K562 (cell line): ENCODE measurements at regions not wholly inside any gene's neighbourhood (a gene's known extent, or its start where the extent isn't known, plus 50 kb on each side); places are given as distances from the start of the nearest gene placed in this dataset.

Source experiments
- ATAC-seq: fragments of 200-7000 bp; cut with Tn5 transposase; 3 replicates; pipeline ENCODE4 v1.9.1; 2020; ENCODE audit warnings: moderate library complexity
- BruUV-seq: library from RNA; stranded (reverse); fragments of 400-500 nt; replicated peaks from 2 replicates; lab custom pipeline; 2021; lab: Mats Ljungman, UMichigan
- CTCF ChIA-PET: fragments of 300-600 bp; formaldehyde crosslinking; extraction: SDS; loops from one replicate; lab custom pipeline; 2021; ENCODE audit warnings: low intra/inter-chr PET ratio; lab: Yijun Ruan, JAX
- POLR2A ChIA-PET: fragments of 300-600, 350-650 bp; sonication (Branson Sonifier 250); formaldehyde crosslinking; extraction: SDS; loops from one replicate; lab custom pipeline; 2021; ENCODE audit warnings: antibody characterized with exemption, inconsistent platforms; lab: Yijun Ruan, JAX
- DNase-seq, 4 experiments: peaks; one replicate each; pipeline versions ENCODE4 v3.0.0 to v3.0.0-alpha.2; 2011 to 2018; ENCODE audit warnings: low spot score in 3 of 4, mixed read lengths in 3 of 4; ENCODE audit errors: extremely low read depth in 1 of 4
- FAIRE-seq: peaks from 2 replicates; lab custom pipeline; 2011; peaks lifted over from hg19 to GRCh38; lab: Jason Lieb, UNC
- H2AFZ ChIP-seq: 2 replicates; pipeline ENCODE4 v1.6.0; 2011; ENCODE audit warnings: low read depth, low read length, control low read depth, inconsistent platforms
- H3K27ac ChIP-seq: fragments of 200-600 bp; 3 replicates; pipeline ENCODE4 v1.8.0; 2011; ENCODE audit warnings: low read depth, mild to moderate bottlenecking, control low read depth, inconsistent platforms, low read length, moderate library complexity, mixed read lengths; ENCODE audit errors: extremely low read depth
- H3K27me3 ChIP-seq, 2 experiments: fragments of 300-600 bp in 1 of 2; 2 replicates in 1 of 2; 3 replicates in 1 of 2; pipeline versions ENCODE4 v1.6.0 to v1.8.0; 2011; ENCODE audit warnings: inconsistent platforms in 2 of 2, low read length in 2 of 2, mild to moderate bottlenecking in 1 of 2, mixed read lengths in 1 of 2, moderate library complexity in 1 of 2; ENCODE audit not compliant: control insufficient read depth in 2 of 2, insufficient read depth in 2 of 2
- H3K36me3 ChIP-seq: fragments of 300-600 bp; 3 replicates; pipeline ENCODE4 v1.8.0; 2011; ENCODE audit warnings: mild to moderate bottlenecking, low read length, inconsistent platforms; ENCODE audit not compliant: control insufficient read depth, insufficient read depth
- H3K4me1 ChIP-seq, 2 experiments: fragments of 200-600 bp in 1 of 2; replicated peaks in 1 of 2; 2 replicates in 1 of 2; 3 replicates in 1 of 2; pipeline versions ENCODE4 v1.5.1 to v1.8.0; 2011; ENCODE audit warnings: inconsistent platforms in 2 of 2, low read length in 2 of 2, mild to moderate bottlenecking in 1 of 2, mixed read lengths in 1 of 2, moderate library complexity in 1 of 2; ENCODE audit not compliant: control insufficient read depth in 2 of 2, insufficient read depth in 2 of 2
- H3K4me2 ChIP-seq: 2 replicates; pipeline ENCODE4 v1.6.1; 2011; ENCODE audit warnings: low read length, control low read depth, inconsistent platforms, mixed read lengths; ENCODE audit not compliant: insufficient read depth
- H3K4me3 ChIP-seq: fragments of 200-600 bp; sonication (generic), shearing (Covaris generic); 2 replicates; pipeline ENCODE4 v1.5.1; 2016; ENCODE audit warnings: control low read depth, inconsistent platforms
- H3K79me2 ChIP-seq: fragments of 200-600 bp; 3 replicates; pipeline ENCODE4 v1.8.0; 2011; ENCODE audit warnings: low read length, inconsistent platforms; ENCODE audit not compliant: control insufficient read depth, insufficient read depth
- H3K9ac ChIP-seq, 2 experiments: 2 replicates each; pipeline versions ENCODE4 v1.6.0 to v1.6.1; 2011; ENCODE audit warnings: low read depth in 2 of 2, low read length in 2 of 2, control low read depth in 1 of 2, inconsistent platforms in 1 of 2, mild to moderate bottlenecking in 1 of 2, mixed read lengths in 1 of 2; ENCODE audit not compliant: insufficient read depth in 1 of 2
- H3K9me1 ChIP-seq: one replicate; pipeline ENCODE4 v1.6.0; 2011; ENCODE audit warnings: inconsistent platforms, mild to moderate bottlenecking, low read length, moderate library complexity; ENCODE audit not compliant: control insufficient read depth, insufficient read depth
- H3K9me3 ChIP-seq: replicated peaks from 2 replicates; pipeline ENCODE4 v1.5.1; 2011; ENCODE audit warnings: low read depth, low read length, inconsistent platforms; ENCODE audit not compliant: control insufficient read depth, insufficient read depth
- H4K20me1 ChIP-seq: replicated peaks from 2 replicates; pipeline ENCODE4 v1.6.1; 2011; ENCODE audit warnings: low read length, inconsistent platforms, mixed read lengths; ENCODE audit not compliant: control insufficient read depth, insufficient read depth
- BRF1 ChIP-seq: IDR thresholded peaks from 3 replicates; pipeline ENCODE4 v1.6.1; 2011; ENCODE audit warnings: borderline replicate concordance, mild to moderate bottlenecking; ENCODE audit not compliant: insufficient read length; ENCODE audit errors: extremely low read depth
- CBFA2T3 ChIP-seq: fragments of 450-650 bp; IDR thresholded peaks from 2 replicates; pipeline ENCODE4 v1.6.1; 2017
- CBX1 ChIP-seq: sonication (generic); IDR thresholded peaks from 2 replicates; pipeline ENCODE4 v1.6.1; 2016; ENCODE audit warnings: antibody characterized with exemption, low read depth, mild to moderate bottlenecking
- FOSL1 ChIP-seq: fragments of 200-800 bp; sonication (Bioruptor generic); conservative IDR thresholded peaks from 2 replicates; pipeline ENCODE4 v1.6.1; 2016; ENCODE audit warnings: missing genetic modification characterization, missing compliant biosample characterization
- GATAD2B ChIP-seq: fragments of 450-650 bp; IDR thresholded peaks from 2 replicates; pipeline ENCODE4 v1.6.1; 2017; ENCODE audit warnings: mild to moderate bottlenecking, borderline replicate concordance
- LEF1 ChIP-seq: fragments of 450-650 bp; IDR thresholded peaks from 2 replicates; pipeline ENCODE4 v1.6.1; 2016; ENCODE audit warnings: mild to moderate bottlenecking
- MEF2A ChIP-seq: IDR thresholded peaks from 2 replicates; pipeline ENCODE4 v1.6.1; 2011; ENCODE audit warnings: low read depth, mild to moderate bottlenecking, low read length, moderate library complexity; ENCODE audit not compliant: control insufficient read depth
- MYBL2 ChIP-seq, 2 experiments: fragments of 450-650 bp in 1 of 2; sonication (generic) in 1 of 2; formaldehyde crosslinking in 1 of 2; IDR thresholded peaks; 2 replicates each; pipeline versions ENCODE4 v1.6.1 to v1.8.1; 2017 to 2022; ENCODE audit warnings: borderline replicate concordance in 1 of 2, inconsistent platforms in 1 of 2, low read depth in 1 of 2, mild to moderate bottlenecking in 1 of 2, missing genetic modification reagents in 1 of 2, moderate library complexity in 1 of 2
- NCOR1 ChIP-seq: fragments of 450-650 bp; IDR thresholded peaks from 2 replicates; pipeline ENCODE4 v1.6.1; 2016; ENCODE audit warnings: mild to moderate bottlenecking, moderate library complexity
- NFIC ChIP-seq: fragments of 450-650 bp; IDR thresholded peaks from 2 replicates; pipeline ENCODE4 v1.6.1; 2017; ENCODE audit warnings: mild to moderate bottlenecking, inconsistent platforms
- NR2C1 ChIP-seq, 2 experiments: fragments of 450-650 bp; IDR thresholded peaks; 2 replicates each; pipeline ENCODE4 v1.6.1; 2017; ENCODE audit warnings: mild to moderate bottlenecking in 2 of 2, antibody characterized with exemption in 1 of 2, inconsistent platforms in 1 of 2, missing compliant biosample characterization in 1 of 2, missing genetic modification characterization in 1 of 2
- POLR2AphosphoS5 ChIP-seq: IDR thresholded peaks from 2 replicates; pipeline ENCODE4 v1.6.1; 2011; ENCODE audit warnings: mild to moderate bottlenecking, low read depth, low read length, moderate library complexity; ENCODE audit not compliant: control insufficient read depth, insufficient read depth
- SMARCA4 ChIP-seq: fragments of 450-650 bp; IDR thresholded peaks from 2 replicates; pipeline ENCODE4 v1.6.1; 2016
- SREBF1 ChIP-seq: fragments of 150-350 bp; IDR thresholded peaks from 2 replicates; pipeline ENCODE4 v1.6.1; 2014; ENCODE audit warnings: antibody characterized with exemption, low read depth, low read length, borderline replicate concordance
- TEAD4 ChIP-seq, 2 experiments: sonication (generic) in 1 of 2; formaldehyde crosslinking in 1 of 2; IDR thresholded peaks; 2 replicates each; pipeline versions ENCODE4 v1.6.1 to v1.8.0; 2012 to 2022; ENCODE audit warnings: borderline replicate concordance in 1 of 2, inconsistent platforms in 1 of 2, low read length in 1 of 2, mild to moderate bottlenecking in 1 of 2, missing genetic modification reagents in 1 of 2
- ZZZ3 ChIP-seq: fragments of 450-650 bp; IDR thresholded peaks from 2 replicates; pipeline ENCODE4 v1.6.1; 2016; ENCODE audit warnings: antibody characterized with exemption, mild to moderate bottlenecking, moderate library complexity
- WGBS: fragments of 100-300 bp; shearing (Covaris generic); methylation state at CpG from one replicate; pipeline ENCODE4 v1.1.6; 2016; ENCODE audit warnings: low coverage, mixed read lengths; ENCODE audit not compliant: insufficient coverage; ENCODE audit errors: missing lambda C conversion rate; 5-methylcytosine and 5-hydroxymethylcytosine counted together
- in situ Hi-C: fragments of 300-500 bp; cut with MboI; formaldehyde crosslinking; loops from 4 replicates; pipeline ENCODE4 v1.15.0; 2018; ENCODE audit warnings: inconsistent platforms, mixed read lengths
- intact Hi-C: fragments of 100-400 bp; cut with micrococcal nuclease; formaldehyde crosslinking; loops from 2 replicates; pipeline ENCODE4 v1.14.2; 2022
- TF ChIP-seq, protein P1 (sequence below), 2 experiments: fragments of 450-650 bp in 1 of 2; sonication (generic) in 1 of 2; formaldehyde crosslinking in 1 of 2; IDR thresholded peaks in 1 of 2; conservative IDR thresholded peaks in 1 of 2; 2 replicates each; pipeline versions ENCODE4 v1.6.1 to v1.8.1; 2016 to 2023; ENCODE audit warnings: mild to moderate bottlenecking in 2 of 2, moderate library complexity in 2 of 2, inconsistent platforms in 1 of 2, missing genetic modification reagents in 1 of 2
- TF ChIP-seq, protein P2 (sequence below): sonication (generic); formaldehyde crosslinking; IDR thresholded peaks from 2 replicates; pipeline ENCODE4 v1.8.0; 2022; ENCODE audit warnings: mild to moderate bottlenecking, missing genetic modification reagents
- TF ChIP-seq, protein P3 (sequence below): fragments of 250-450 bp; sonication (Bioruptor Pico); IDR thresholded peaks from 2 replicates; pipeline ENCODE4 v1.8.0; 2022; ENCODE audit warnings: moderate library complexity, mild to moderate bottlenecking, inconsistent platforms

DNA sequence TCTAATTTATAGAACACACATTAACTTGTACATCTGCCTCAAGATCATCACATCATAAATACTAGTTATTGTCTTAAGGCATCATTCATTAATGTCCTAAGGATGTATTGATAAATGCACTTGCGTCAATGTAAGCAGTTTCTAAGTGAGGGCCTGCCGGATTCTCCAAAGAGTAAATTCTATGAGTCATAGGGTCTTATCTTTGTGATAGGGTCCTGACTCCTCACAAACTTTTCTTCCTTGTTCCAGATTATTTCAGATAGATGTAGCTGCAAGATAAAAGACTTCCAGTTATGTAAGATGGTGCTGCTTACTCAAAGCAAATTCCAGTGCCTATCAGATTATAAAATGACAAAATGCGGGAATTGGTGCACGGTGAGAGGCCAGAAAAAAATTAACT is 315.0 kb upstream of the SLC39A10 start:
- intact Hi-C loops = no loop called here
- H3K4me2 ChIP-seq = no peak overlapping the region
- H3K9me1 ChIP-seq = no peaks in the 10 kb centered on the region
- BruUV-seq = no TSS peak
- H3K9me3 ChIP-seq = no peaks in the 10 kb centered on the region
- no peaks in the 10 kb centered on the region for H4K20me1 ChIP-seq
- H3K9ac ChIP-seq = no peak overlapping the region
- no peak overlapping the region; the same call in 1 of the 2 replicates for H2AFZ ChIP-seq
- no peak overlapping the region for H3K4me3 ChIP-seq
- FAIRE-seq = no peak
- peaks cover 0 to 3% of the 10 kb centered on the region in 2 experiments; a peak in 2 of 5 replicates for H3K4me1 ChIP-seq
- no peaks in the 10 kb centered on the region for H3K79me2 ChIP-seq
- POLR2A ChIA-PET = interaction anchor here (0.6 kb wide), 1 partner anchor 316 kb away, joined by 4 read pairs; no protein-coding TSS in a partner anchor
- H3K36me3 ChIP-seq = no peaks in the 10 kb centered on the region
- no peak overlapping the region for H3K27ac ChIP-seq
- ATAC-seq = no peak
- CTCF ChIA-PET = no interaction called here
- 6% methylated on average over 4 of the region's 4 CpGs for WGBS
- no peaks in the 10 kb centered on the region for H3K27me3 ChIP-seq
- in situ Hi-C loops = no loop called here
- DNase-seq = peak; percentile 24 to 34 (median 28)
- no peak for TF ChIP-seq ZZZ3
- no peak for TF ChIP-seq MEF2A
- TF ChIP-seq CBX1 = no peak
- TF ChIP-seq, protein P1, sequence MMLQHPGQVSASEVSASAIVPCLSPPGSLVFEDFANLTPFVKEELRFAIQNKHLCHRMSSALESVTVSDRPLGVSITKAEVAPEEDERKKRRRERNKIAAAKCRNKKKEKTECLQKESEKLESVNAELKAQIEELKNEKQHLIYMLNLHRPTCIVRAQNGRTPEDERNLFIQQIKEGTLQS (IDR thresholded peaks at IDR 0.05) = peak; percentile 55
- TF ChIP-seq, protein P1 (CRISPR knock-in tag; conservative IDR thresholded peaks at IDR 0.05) = no peak
- TF ChIP-seq, protein P2, sequence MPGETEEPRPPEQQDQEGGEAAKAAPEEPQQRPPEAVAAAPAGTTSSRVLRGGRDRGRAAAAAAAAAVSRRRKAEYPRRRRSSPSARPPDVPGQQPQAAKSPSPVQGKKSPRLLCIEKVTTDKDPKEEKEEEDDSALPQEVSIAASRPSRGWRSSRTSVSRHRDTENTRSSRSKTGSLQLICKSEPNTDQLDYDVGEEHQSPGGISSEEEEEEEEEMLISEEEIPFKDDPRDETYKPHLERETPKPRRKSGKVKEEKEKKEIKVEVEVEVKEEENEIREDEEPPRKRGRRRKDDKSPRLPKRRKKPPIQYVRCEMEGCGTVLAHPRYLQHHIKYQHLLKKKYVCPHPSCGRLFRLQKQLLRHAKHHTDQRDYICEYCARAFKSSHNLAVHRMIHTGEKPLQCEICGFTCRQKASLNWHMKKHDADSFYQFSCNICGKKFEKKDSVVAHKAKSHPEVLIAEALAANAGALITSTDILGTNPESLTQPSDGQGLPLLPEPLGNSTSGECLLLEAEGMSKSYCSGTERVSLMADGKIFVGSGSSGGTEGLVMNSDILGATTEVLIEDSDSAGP (CRISPR knock-in tag) = no peak
- TF ChIP-seq NCOR1 = 0 out of 2 replicates have a peak, but pooled peaks have one; percentile 13
- TF ChIP-seq LEF1 = no peak
- no peak for TF ChIP-seq MYBL2 (IDR thresholded peaks at IDR 0.05; ENCODE audit: low read depth)
- TF ChIP-seq MYBL2 (CRISPR knock-in tag; IDR thresholded peaks at IDR 0.05; ENCODE audit: borderline replicate concordance) = no peak
- peak; percentile 84 for TF ChIP-seq FOSL1
- peak; percentile 18; the same call in 1 of the 2 replicates for TF ChIP-seq TEAD4 (IDR thresholded peaks at IDR 0.05; ENCODE audit: low read length)
- TF ChIP-seq TEAD4 (CRISPR knock-in tag; IDR thresholded peaks at IDR 0.05; ENCODE audit: borderline replicate concordance) = no peak
- TF ChIP-seq GATAD2B = peak; percentile 63; the same call in 1 of the 2 replicates
- peak; percentile 15; the same call in 1 of the 2 replicates for TF ChIP-seq CBFA2T3
- TF ChIP-seq BRF1 = no peak
- TF ChIP-seq, protein P3, sequence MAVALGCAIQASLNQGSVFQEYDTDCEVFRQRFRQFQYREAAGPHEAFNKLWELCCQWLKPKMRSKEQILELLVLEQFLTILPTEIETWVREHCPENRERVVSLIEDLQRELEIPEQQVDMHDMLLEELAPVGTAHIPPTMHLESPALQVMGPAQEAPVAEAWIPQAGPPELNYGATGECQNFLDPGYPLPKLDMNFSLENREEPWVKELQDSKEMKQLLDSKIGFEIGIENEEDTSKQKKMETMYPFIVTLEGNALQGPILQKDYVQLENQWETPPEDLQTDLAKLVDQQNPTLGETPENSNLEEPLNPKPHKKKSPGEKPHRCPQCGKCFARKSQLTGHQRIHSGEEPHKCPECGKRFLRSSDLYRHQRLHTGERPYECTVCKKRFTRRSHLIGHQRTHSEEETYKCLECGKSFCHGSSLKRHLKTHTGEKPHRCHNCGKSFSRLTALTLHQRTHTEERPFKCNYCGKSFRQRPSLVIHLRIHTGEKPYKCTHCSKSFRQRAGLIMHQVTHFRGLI (CRISPR knock-in tag) = no peak
- TF ChIP-seq POLR2AphosphoS5 = no peak
- no peak for TF ChIP-seq SREBF1
- peak; percentile 30; the same call in 1 of the 2 replicates for TF ChIP-seq SMARCA4
- no peak for TF ChIP-seq NFIC
- TF ChIP-seq NR2C1 (IDR thresholded peaks at IDR 0.05) = no peak
- TF ChIP-seq NR2C1 (tag; IDR thresholded peaks at IDR 0.05) = no peak
